ENCODE measurements at regions not wholly inside any gene's neighbourhood (a gene's known extent, or its start where the extent isn't known, plus 50 kb on each side); places are given as distances from the start of the nearest gene placed in this dataset.

DNA sequence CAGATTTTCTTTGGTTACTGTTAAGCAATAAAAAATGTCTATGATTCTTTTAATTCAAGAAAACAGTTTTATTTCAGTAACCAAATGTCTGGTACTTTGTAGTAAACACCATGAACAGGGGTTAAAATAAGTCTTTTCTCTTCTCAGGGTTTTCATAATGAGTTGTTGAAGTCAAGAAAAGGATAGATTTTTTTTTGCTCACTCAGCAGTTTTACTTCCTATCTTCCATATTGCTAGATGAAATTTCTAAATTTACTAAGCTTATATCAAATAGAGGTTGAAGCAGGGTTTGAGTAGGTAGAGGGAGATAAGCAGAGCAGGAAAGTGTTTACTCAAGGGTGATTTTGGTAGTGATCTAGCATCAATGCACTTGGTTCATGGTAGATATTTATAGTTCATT, 1031.3 kb downstream of the C4orf33 start:
- TF ChIP-seq CTCF (IDR thresholded peaks at IDR 0.05; ENCODE audit: low read depth, low read length): no peak
- TF ChIP-seq MYC (IDR thresholded peaks at IDR 0.05; ENCODE audit: low read depth, low read length): no peak
- TF ChIP-seq POLR2A (IDR thresholded peaks at IDR 0.05; ENCODE audit: extremely low read depth, insufficient read length): no peak
